Activated naive CD4-positive, alpha-beta T cell treated with anti-CD3 and anti-CD28 coated beads, Interleukin-2, amount 50 U/mL, for 72 hours (primary cell): ENCODE measurements at regions not wholly inside any gene's neighbourhood (a gene's known extent, or its start where the extent isn't known, plus 50 kb on each side); places are given as distances from the start of the nearest gene placed in this dataset.

Source experiments
- ATAC-seq, 2 donors: fragments of 150-1000 bp; cut with Tn5 transposase; 2 replicates each; pipeline ENCODE4 v1.10.0; 2021; ENCODE audit warnings: mild to moderate bottlenecking in 2 of 2, moderate library complexity in 2 of 2
- DNase-seq, 2 donors: peaks; one replicate each; pipeline ENCODE4 v3.0.0; 2021 to 2022; ENCODE audit warnings: low spot score in 2 of 2
- H3K27ac Mint-ChIP-seq, 2 donors: one replicate each; pipeline ENCODE4 v1.8.0; 2022; ENCODE audit warnings: mild to moderate bottlenecking in 2 of 2, mixed read lengths in 2 of 2
- H3K36me3 Mint-ChIP-seq, 2 donors: one replicate each; pipeline ENCODE4 v1.8.0; 2022; ENCODE audit warnings: mixed read lengths in 2 of 2
- H3K9me3 Mint-ChIP-seq, 2 donors: one replicate each; pipeline ENCODE4 v1.8.0; 2022; ENCODE audit warnings: mixed read lengths in 2 of 2

- no peak for DNase-seq
- no peaks in the 10 kb centered on the region for H3K36me3 Mint-ChIP-seq
- peak overlapping the region in 1 of 2 donors; percentile 17 for H3K27ac Mint-ChIP-seq
- ATAC-seq, result no peak
- H3K9me3 Mint-ChIP-seq, result no peaks in the 10 kb centered on the region
Observed at GRCh38 chr1:30324251-30325084, 398.9 kb downstream of the MATN1 start.

GRCh38 chr1:30323841-30324240, 399.5 kb downstream of the MATN1 start:
- H3K27ac Mint-ChIP-seq, result no peak overlapping the region
- ATAC-seq, result no peak
- no peaks in the 10 kb centered on the region for H3K36me3 Mint-ChIP-seq
- no peak for DNase-seq
- H3K9me3 Mint-ChIP-seq, result no peaks in the 10 kb centered on the region

- Mint-ChIP-seq H3K36me3 (no peaks in the 10 kb centered on the region), H3K9me3 (no peaks in the 10 kb centered on the region), H3K27ac (peak overlapping the region in 1 of 2 donors; percentile 63)
- no peak for DNase-seq
- ATAC-seq, result no peak
Observed at GRCh38 chr1:30323352-30323751, 400.0 kb downstream of the MATN1 start.

- no peaks in the 10 kb centered on the region for H3K9me3 Mint-ChIP-seq
- DNase-seq (no peak), ATAC-seq (no peak)
- H3K36me3 Mint-ChIP-seq, result no peaks in the 10 kb centered on the region
- H3K27ac Mint-ChIP-seq, result no peak overlapping the region
Observed at GRCh38 chr1:30322859-30323257, 400.5 kb downstream of the MATN1 start.

- no peak for DNase-seq
- Mint-ChIP-seq H3K27ac (no peak overlapping the region), H3K9me3 (no peaks in the 10 kb centered on the region), H3K36me3 (no peaks in the 10 kb centered on the region)
- ATAC-seq, result no peak
Observed at GRCh38 chr1:30321996-30322858, 401.2 kb downstream of the MATN1 start.

GRCh38 chr1:30321246-30321910, 402.0 kb downstream of the MATN1 start:
- Mint-ChIP-seq H3K27ac (no peak overlapping the region), H3K36me3 (no peaks in the 10 kb centered on the region), H3K9me3 (no peaks in the 10 kb centered on the region)
- DNase-seq (no peak), ATAC-seq (no peak)

- Mint-ChIP-seq H3K9me3 (no peaks in the 10 kb centered on the region), H3K36me3 (no peaks in the 10 kb centered on the region), H3K27ac (no peak overlapping the region)
- DNase-seq (no peak), ATAC-seq (no peak)
Observed at GRCh38 chr1:30320581-30320890, 402.8 kb downstream of the MATN1 start.

- Mint-ChIP-seq H3K27ac (no peak overlapping the region), H3K9me3 (no peaks in the 10 kb centered on the region), H3K36me3 (no peaks in the 10 kb centered on the region)
- no peak for ATAC-seq
- DNase-seq, result no peak
Observed at GRCh38 chr1:30319765-30320580, 403.4 kb downstream of the MATN1 start.

GRCh38 chr1:30318864-30319718, 404.3 kb downstream of the MATN1 start:
- H3K36me3 Mint-ChIP-seq, result no peaks in the 10 kb centered on the region
- no peak for ATAC-seq
- no peak overlapping the region for H3K27ac Mint-ChIP-seq
- H3K9me3 Mint-ChIP-seq, result no peaks in the 10 kb centered on the region
- no peak for DNase-seq

GRCh38 chr1:30318413-30318812, 405.0 kb downstream of the MATN1 start:
- DNase-seq (no peak), ATAC-seq (no peak)
- H3K9me3 Mint-ChIP-seq, result no peaks in the 10 kb centered on the region
- H3K36me3 Mint-ChIP-seq, result no peaks in the 10 kb centered on the region
- no peak overlapping the region for H3K27ac Mint-ChIP-seq

GRCh38 chr1:30317921-30318320, 405.5 kb downstream of the MATN1 start:
- DNase-seq (no peak), ATAC-seq (no peak)
- no peak overlapping the region for H3K27ac Mint-ChIP-seq
- H3K36me3 Mint-ChIP-seq, result no peaks in the 10 kb centered on the region
- no peaks in the 10 kb centered on the region for H3K9me3 Mint-ChIP-seq

GRCh38 chr1:30316056-30316455, 407.3 kb downstream of the MATN1 start:
- ATAC-seq (no peak), DNase-seq (no peak)
- Mint-ChIP-seq H3K9me3 (no peaks in the 10 kb centered on the region), H3K27ac (no peak overlapping the region), H3K36me3 (no peaks in the 10 kb centered on the region)

GRCh38 chr1:30315185-30315960, 408.0 kb downstream of the MATN1 start:
- H3K36me3 Mint-ChIP-seq, result no peaks in the 10 kb centered on the region
- peak overlapping the region in 1 of 2 donors; percentile 72 for H3K27ac Mint-ChIP-seq

GRCh38 chr1:30314591-30314990, 408.8 kb downstream of the MATN1 start:
- H3K9me3 Mint-ChIP-seq, result no peaks in the 10 kb centered on the region
- DNase-seq (no peak), ATAC-seq (no peak)
- no peak overlapping the region for H3K27ac Mint-ChIP-seq
- no peaks in the 10 kb centered on the region for H3K36me3 Mint-ChIP-seq

More at GRCh38 chr1:30315185-30315960, 408.0 kb downstream of the MATN1 start:
- ATAC-seq, result no peak
- DNase-seq, result no peak
- no peaks in the 10 kb centered on the region for H3K9me3 Mint-ChIP-seq

- DNase-seq (no peak), ATAC-seq (no peak)
- Mint-ChIP-seq H3K9me3 (no peaks in the 10 kb centered on the region), H3K27ac (no peak overlapping the region), H3K36me3 (no peaks in the 10 kb centered on the region)
Observed at GRCh38 chr1:30313584-30313983, 409.8 kb downstream of the MATN1 start.
